Ascending aorta (tissue), 2 donors: ENCODE measurements at regions not wholly inside any gene's neighbourhood (a gene's known extent, or its start where the extent isn't known, plus 50 kb on each side); places are given as distances from the start of the nearest gene placed in this dataset.

Source experiments
- DNase-seq, 2 donors: peaks; one replicate each; pipeline ENCODE4 v3.0.0-alpha.2; 2019; ENCODE audit warnings: low spot score in 2 of 2
- H3K27ac ChIP-seq, 2 donors: fragments of 200-600 bp; sonication (generic); one replicate each; pipeline ENCODE4 v1.5.1; 2016 to 2017; ENCODE audit warnings: mild to moderate bottlenecking in 1 of 2
- H3K27me3 ChIP-seq: fragments of 200-600 bp; sonication (generic); one replicate; pipeline ENCODE4 v1.5.1; 2017
- H3K36me3 ChIP-seq, 2 donors: fragments of 200-600 bp; sonication (generic); one replicate each; pipeline ENCODE4 v1.5.1; 2016
- H3K4me1 ChIP-seq, 2 donors: fragments of 200-600 bp; sonication (generic); one replicate each; pipeline ENCODE4 v1.5.1; 2016 to 2017; ENCODE audit warnings: mild to moderate bottlenecking in 1 of 2
- H3K4me3 ChIP-seq, 2 donors: fragments of 200-600 bp; sonication (generic); one replicate each; pipeline ENCODE4 v1.5.1; 2016 to 2017; ENCODE audit warnings: mild to moderate bottlenecking in 1 of 2
- H3K9me3 ChIP-seq, 2 donors: fragments of 200-600 bp; sonication (generic); one replicate each; pipeline ENCODE4 v1.5.1; 2016
- CTCF ChIP-seq, 3 experiments: fragments of 200-600 bp in 2 of 3; fragments of 450-650 bp in 1 of 3; sonication (generic) in 2 of 3; IDR thresholded peaks; one replicate each; pipeline ENCODE4 v1.5.1; 2016 to 2019; ENCODE audit warnings: antibody characterized with exemption in 3 of 3, mild to moderate bottlenecking in 1 of 3, moderate library complexity in 1 of 3
- intact Hi-C: fragments of 100-400 bp; cut with DNase I; formaldehyde crosslinking; loops from one replicate; pipeline ENCODE4 v1.15.1; 2023

DNA sequence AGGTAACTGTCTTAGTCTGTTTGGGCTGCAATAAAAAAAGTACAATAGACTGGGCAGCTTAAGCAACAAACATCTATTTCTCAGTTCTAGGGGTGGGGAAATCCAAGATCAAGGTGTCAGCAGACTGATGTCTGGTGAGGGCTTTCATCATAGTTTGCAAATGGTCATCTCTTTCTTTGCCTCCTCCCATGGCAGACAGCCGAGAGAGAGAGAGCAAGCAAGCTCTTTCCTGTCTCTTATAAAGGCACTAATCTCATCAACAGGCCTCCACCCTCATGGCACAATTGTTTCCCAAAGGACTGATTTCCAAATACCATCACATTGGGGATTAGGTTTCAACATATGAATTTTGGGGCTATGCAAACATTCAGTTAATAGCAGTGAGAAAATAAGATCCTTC lies 445.6 kb upstream of the FLRT2 start:
- Histone ChIP-seq H3K27ac (no peak overlapping the region), H3K4me1 (no peaks in the 10 kb centered on the region), H3K4me3 (no peak overlapping the region), H3K27me3 (no peaks in the 10 kb centered on the region), H3K36me3 (no peaks in the 10 kb centered on the region), H3K9me3 (no peaks in the 10 kb centered on the region)
- intact Hi-C loops: no loop called here
- no peak for TF ChIP-seq CTCF (IDR thresholded peaks at IDR 0.05)
- DNase-seq: no peak

DNA sequence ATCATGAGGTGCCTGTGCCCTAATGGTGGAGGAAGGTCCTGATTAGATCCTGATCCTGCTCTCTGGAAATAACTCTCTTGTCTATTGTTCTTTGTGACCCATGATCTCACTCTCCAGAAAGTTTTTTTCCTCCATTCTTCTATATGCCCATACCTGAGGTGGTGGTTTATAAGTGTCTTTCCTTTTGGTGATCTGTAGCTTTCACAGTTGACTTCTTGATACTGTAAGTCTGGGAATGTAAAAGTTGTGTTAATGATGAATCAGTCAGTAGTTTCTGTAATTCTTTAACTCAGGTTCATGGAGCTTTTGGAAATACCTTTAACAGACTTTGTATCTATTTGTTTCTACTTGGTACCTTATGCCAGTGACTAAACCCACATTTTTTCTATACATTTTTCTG lies 444.0 kb upstream of the FLRT2 start:
- no peak for DNase-seq
- H3K4me1 ChIP-seq: no peaks in the 10 kb centered on the region
- no peaks in the 10 kb centered on the region for H3K36me3 ChIP-seq
- intact Hi-C loops: no loop called here
- no peak for TF ChIP-seq CTCF (IDR thresholded peaks at IDR 0.05)
- no peak overlapping the region for H3K27ac ChIP-seq
- H3K4me3 ChIP-seq: no peak overlapping the region
- H3K9me3 ChIP-seq: no peaks in the 10 kb centered on the region
- H3K27me3 ChIP-seq: no peaks in the 10 kb centered on the region

GRCh38 chr14:85087201-85087600 lies 442.7 kb upstream of the FLRT2 start:
- intact Hi-C loops: no loop called here
- DNase-seq: no peak
- Histone ChIP-seq H3K27me3 (no peaks in the 10 kb centered on the region), H3K9me3 (no peaks in the 10 kb centered on the region), H3K36me3 (no peaks in the 10 kb centered on the region), H3K27ac (no peak overlapping the region), H3K4me3 (no peak overlapping the region), H3K4me1 (no peaks in the 10 kb centered on the region)
- no peak for TF ChIP-seq CTCF (IDR thresholded peaks at IDR 0.05)

DNA sequence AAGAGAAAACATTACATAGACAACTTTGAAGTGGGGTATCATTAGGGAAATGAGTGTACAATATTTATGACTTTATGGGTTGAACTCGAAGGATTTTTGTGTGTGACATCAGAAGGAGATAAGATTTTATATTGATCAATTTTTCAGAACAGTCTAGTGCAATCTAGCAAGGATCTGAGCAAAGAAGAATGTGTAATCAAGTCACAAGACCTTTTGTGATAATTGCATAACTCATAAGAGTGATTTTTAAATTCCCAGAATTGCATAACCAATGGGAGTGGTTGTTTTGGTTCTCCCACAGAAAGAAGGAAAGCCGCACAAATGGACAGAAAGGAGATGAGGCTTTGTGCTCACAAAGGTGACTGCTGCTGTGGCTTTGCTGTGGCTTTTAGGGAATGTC lies 441.8 kb upstream of the FLRT2 start:
- intact Hi-C loops: no loop called here
- Histone ChIP-seq H3K36me3 (no peaks in the 10 kb centered on the region), H3K27me3 (no peaks in the 10 kb centered on the region), H3K9me3 (no peaks in the 10 kb centered on the region), H3K4me1 (no peaks in the 10 kb centered on the region), H3K27ac (no peak overlapping the region), H3K4me3 (no peak overlapping the region)
- DNase-seq: no peak
- no peak for TF ChIP-seq CTCF (IDR thresholded peaks at IDR 0.05)

DNA sequence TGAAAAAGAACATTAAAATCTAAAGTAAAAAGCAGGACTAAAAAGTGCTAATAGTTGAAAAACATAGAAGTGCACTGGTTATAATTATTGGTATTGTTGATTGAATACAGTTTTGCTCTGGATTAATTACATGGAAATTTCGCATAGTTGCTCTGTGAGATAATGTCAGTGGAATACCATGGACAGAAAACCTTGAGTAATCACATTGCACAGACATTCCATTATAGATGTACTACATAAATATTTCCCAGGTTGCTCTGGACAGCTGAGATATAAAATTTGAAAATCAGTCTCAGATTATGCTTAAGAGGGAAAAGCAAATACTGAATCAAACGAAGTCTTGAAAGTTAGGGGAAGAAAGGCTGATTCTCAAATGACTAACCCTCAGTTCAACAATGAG lies 439.3 kb upstream of the FLRT2 start:
- Histone ChIP-seq H3K27ac (no peak overlapping the region), H3K9me3 (no peaks in the 10 kb centered on the region), H3K4me1 (no peaks in the 10 kb centered on the region), H3K36me3 (no peaks in the 10 kb centered on the region), H3K27me3 (no peaks in the 10 kb centered on the region), H3K4me3 (no peak overlapping the region)
- DNase-seq: no peak
- intact Hi-C loops: no loop called here
- no peak for TF ChIP-seq CTCF (IDR thresholded peaks at IDR 0.05)

DNA sequence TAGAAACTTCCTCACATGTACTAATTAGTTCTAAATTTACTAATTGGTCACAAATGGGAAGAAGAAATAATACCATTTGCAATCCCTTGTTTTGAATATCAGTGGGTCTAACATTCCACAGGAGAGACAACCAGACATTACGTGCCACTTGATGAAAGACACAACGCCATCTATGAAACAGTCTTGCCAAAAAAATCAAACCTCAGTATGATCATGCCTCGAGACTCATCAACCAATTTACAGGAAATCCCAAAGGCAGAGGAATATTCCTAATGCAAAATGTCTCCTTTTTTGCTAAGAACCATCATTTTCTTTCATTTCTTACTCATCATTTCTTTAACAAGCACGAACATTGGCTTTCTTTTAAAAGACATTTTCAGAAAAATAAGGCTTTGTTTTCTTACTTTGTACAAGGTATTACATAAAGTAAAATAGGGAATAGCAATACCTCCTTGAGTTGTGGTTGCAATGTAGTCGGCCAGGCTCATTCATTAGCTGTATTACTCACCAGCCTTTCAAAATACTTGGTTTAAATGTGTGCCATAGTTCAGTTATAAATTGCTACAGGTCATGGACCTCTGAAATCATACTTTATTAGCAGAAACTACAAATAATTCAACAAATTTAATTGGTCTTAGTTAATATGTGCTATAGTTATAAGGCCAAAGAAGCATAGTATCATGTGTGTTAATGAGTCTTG lies 436.2 kb upstream of the FLRT2 start:
- intact Hi-C loops: no loop called here
- Histone ChIP-seq H3K4me3 (no peak overlapping the region), H3K27me3 (no peaks in the 10 kb centered on the region), H3K4me1 (no peaks in the 10 kb centered on the region), H3K36me3 (no peaks in the 10 kb centered on the region), H3K27ac (no peak overlapping the region), H3K9me3 (no peaks in the 10 kb centered on the region)
- no peak for DNase-seq
- TF ChIP-seq CTCF (IDR thresholded peaks at IDR 0.05): no peak
